ENCODE measurements at regions not wholly inside any gene's neighbourhood (a gene's known extent, or its start where the extent isn't known, plus 50 kb on each side); places are given as distances from the start of the nearest gene placed in this dataset.

GRCh38 chr1:227424953-227425352, 106.7 kb upstream of the CDC42BPA start:
- TF ChIP-seq CTCF (IDR thresholded peaks at IDR 0.05) (no peak), POLR2A (IDR thresholded peaks at IDR 0.05) (no peak)

Measured in heart left ventricle (tissue), 13 donors.